ENCODE measurements at regions not wholly inside any gene's neighbourhood (a gene's known extent, or its start where the extent isn't known, plus 50 kb on each side); places are given as distances from the start of the nearest gene placed in this dataset.

DNA sequence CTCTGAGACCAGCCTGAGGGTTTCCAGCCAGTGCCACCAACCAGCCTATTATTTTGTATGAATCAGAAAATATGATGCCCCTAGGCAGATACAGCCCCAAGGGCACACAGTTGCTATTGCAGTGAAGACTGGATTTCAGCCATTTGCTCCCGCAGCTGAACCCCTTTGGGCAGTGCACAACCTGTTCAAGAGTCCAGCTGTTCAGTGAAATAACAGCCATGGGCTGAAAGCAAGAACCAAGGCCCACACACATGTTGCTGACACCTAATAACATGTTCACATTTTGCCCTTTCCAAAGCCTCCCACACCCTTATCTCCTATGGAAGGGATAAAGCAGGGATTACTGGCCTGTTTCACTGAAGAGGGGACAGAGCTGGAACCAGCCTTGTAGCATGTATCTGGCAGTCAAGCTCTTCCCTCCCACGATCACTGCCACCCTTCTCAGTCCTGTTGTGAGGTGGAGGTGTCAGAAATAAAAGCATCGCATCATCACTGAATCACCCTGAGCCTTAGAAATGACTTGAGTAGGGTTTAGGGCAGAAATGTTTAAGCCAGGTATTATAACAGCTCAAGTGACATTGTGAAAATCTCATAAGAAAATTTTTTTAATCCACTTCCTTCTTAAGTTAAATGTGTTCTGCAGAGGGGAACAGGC, 137.1 kb upstream of the FSTL4 start:
- no peak overlapping the region for H3K4me3 ChIP-seq (ENCODE audit: low read depth, low read length)
- no peak for DNase-seq (ENCODE audit: low read depth)
- TF ChIP-seq, protein P1, sequence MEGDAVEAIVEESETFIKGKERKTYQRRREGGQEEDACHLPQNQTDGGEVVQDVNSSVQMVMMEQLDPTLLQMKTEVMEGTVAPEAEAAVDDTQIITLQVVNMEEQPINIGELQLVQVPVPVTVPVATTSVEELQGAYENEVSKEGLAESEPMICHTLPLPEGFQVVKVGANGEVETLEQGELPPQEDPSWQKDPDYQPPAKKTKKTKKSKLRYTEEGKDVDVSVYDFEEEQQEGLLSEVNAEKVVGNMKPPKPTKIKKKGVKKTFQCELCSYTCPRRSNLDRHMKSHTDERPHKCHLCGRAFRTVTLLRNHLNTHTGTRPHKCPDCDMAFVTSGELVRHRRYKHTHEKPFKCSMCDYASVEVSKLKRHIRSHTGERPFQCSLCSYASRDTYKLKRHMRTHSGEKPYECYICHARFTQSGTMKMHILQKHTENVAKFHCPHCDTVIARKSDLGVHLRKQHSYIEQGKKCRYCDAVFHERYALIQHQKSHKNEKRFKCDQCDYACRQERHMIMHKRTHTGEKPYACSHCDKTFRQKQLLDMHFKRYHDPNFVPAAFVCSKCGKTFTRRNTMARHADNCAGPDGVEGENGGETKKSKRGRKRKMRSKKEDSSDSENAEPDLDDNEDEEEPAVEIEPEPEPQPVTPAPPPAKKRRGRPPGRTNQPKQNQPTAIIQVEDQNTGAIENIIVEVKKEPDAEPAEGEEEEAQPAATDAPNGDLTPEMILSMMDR (IDR thresholded peaks at IDR 0.05; ENCODE audit: insufficient read depth, low read length), result no peak

DNA sequence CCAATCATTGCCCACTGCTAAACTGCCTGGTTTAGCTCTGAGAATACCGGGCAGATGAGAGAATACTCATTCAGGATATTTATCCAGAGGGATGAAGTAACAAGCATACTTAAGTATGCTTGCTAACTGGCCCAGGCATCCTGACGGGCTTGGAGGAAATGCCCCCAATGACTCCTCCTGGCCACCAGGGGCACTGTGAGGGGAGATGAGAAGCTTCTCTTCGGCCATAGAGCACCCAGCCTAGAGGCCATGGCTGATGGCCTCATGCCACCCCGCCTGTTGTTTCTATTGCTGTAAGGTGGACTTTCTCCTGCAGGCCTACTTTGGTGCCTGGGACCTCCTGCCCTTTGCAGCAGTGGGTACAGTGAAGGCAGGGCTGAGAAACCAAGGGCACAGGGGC, 134.5 kb upstream of the FSTL4 start:
- H3K4me3 ChIP-seq (ENCODE audit: low read depth, low read length), result no peak overlapping the region
- TF ChIP-seq, protein P1 (IDR thresholded peaks at IDR 0.05; ENCODE audit: insufficient read depth, low read length), result no peak
- no peak for DNase-seq (ENCODE audit: low read depth)

DNA sequence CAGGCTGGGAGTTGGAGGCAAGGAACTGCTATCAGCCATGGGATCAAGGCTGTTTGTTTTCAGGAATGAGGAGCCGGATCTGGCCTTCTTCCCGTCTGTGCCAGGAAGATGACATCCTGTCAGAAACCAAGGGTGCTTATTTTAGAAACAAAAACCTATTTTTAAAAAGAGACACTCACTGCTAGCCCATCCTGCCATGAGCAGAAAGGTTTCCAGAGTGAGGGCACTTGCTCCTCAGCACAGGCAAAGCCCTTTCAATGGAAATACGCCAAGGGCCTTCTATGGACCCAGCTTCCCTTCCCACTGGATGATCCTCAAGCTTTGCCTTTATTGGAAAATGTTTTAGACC, 132.6 kb upstream of the FSTL4 start:
- no peak for DNase-seq (ENCODE audit: low read depth)
- TF ChIP-seq, protein P1 (IDR thresholded peaks at IDR 0.05; ENCODE audit: insufficient read depth, low read length), result no peak
- no peak overlapping the region for H3K4me3 ChIP-seq (ENCODE audit: low read depth, low read length)

DNA sequence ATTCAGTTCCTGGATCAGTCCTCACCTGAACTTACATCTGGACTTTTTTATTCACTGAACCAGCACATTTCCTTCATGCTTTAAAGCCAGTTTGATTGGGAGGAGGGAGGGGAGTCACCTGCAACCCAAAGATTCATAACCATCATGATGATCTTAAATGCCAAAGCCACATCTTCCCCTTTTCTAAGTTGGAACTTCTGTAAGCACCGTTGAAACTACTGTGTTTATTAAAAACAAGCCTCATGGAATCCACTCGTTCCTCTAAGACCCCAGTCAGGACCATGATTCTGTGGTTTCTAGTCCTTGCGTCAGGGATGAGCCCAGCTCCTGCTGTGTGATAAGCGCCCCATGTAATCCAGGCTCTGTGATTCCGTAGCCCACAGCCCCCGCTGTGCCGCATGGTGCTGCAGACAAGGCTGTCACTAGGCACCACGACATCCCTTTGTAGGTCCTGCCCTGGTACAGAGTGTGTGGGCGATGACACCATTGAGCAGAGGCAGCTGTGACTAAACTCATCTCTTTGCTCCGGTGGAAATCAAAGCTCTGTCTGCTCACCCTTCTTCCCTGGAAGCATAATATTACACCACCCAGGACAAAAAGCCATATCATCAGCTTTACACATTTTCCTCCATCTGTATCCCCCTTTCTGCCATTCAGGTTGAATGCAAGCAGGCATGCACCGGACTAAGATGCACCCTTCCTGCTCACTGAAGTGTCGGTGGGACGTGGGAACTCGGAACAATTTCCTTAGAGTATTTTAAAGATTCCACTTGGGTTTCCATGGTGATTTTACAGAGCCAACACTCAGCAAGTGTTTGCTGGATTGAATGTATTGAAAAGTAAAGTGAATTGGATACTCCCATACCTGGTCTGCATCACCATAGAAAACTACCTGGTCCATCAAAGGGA, 132.0 kb upstream of the FSTL4 start:
- H3K4me3 ChIP-seq (ENCODE audit: low read depth, low read length), result no peak overlapping the region
- DNase-seq (ENCODE audit: low read depth), result no peak
- TF ChIP-seq, protein P1 (IDR thresholded peaks at IDR 0.05; ENCODE audit: insufficient read depth, low read length), result no peak

DNA sequence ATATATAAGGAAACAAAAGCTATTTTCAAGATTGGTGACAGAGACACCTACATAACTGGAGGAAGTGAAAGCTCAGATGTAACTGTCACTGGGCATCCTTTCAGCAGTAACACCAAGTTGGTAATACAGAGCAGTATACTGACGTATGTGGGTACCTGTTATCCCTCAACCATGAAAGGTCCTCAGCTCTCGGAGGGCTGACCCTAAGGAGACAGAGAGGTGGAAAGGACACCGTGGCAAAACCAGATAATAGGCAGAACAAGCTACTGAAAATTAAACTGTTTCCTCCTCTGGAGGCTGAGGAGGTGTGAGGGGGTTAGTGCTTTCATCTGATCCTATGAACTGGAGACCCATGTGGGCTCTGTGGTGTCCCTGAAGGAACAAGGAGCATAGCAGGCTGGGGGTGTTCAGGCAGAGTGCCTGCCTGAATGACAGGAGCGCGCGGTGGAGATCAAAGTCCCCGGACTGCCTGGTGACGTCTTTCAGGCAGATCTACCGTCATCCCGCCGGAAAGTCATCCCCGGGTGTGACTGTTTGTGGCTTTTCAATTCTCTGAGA, 130.2 kb upstream of the FSTL4 start:
- no peak for DNase-seq (ENCODE audit: low read depth)
- TF ChIP-seq, protein P1 (IDR thresholded peaks at IDR 0.05; ENCODE audit: insufficient read depth, low read length), result no peak
- no peak overlapping the region for H3K4me3 ChIP-seq (ENCODE audit: low read depth, low read length)

DNA sequence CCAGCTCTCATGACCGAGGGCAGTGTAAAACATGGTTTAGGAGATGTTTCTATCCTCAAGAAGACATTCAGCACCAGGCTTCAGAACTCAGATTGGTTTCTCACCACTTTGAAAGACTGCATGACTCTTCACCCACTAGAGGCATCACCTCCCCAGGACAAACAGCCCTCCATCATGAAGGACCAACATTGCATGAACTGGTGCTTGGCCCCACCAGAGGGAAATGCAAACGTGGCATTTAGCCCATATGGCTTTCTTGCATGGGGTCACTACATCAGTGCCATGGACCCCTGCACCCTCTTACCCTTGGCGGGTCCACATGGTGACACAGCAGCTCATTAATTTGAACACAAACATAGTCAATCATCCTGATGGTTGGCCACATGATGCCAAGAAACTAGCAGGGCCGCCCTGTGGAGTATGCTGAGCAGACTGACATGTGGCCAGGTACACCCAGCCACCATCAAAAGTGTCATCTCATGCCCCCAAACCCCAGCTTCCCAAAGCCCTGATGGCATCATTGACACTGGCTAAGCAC, 129.5 kb upstream of the FSTL4 start:
- no peak overlapping the region for H3K4me3 ChIP-seq (ENCODE audit: low read depth, low read length)
- TF ChIP-seq, protein P1 (IDR thresholded peaks at IDR 0.05; ENCODE audit: insufficient read depth, low read length), result no peak
- no peak for DNase-seq (ENCODE audit: low read depth)

All from fibroblast of the aortic adventitia (primary cell).